Natural killer cell (primary cell): ENCODE measurements at regions not wholly inside any gene's neighbourhood (a gene's known extent, or its start where the extent isn't known, plus 50 kb on each side); places are given as distances from the start of the nearest gene placed in this dataset.

ENCODE experiments used
- ATAC-seq, 3 donors: fragments of 150-1000 bp in 2 of 3; fragments of 200-7000 bp in 1 of 3; cut with Tn5 transposase; 1 replicate in 1 of 3; 2 replicates in 2 of 3; pipeline ENCODE4 v1.10.0; 2021; ENCODE audit warnings: mild to moderate bottlenecking in 2 of 3, moderate library complexity in 2 of 3
- DNase-seq, 2 donors: peaks; one replicate each; pipeline versions ENCODE4 v3.0.0 to v3.0.0-alpha.2; 2013 to 2021; ENCODE audit warnings: mixed read lengths in 1 of 2
- H3K27ac ChIP-seq: one replicate; pipeline ENCODE4 v1.5.1; 2013; ENCODE audit warnings: mild to moderate bottlenecking, low read length
- H3K27me3 ChIP-seq: one replicate; pipeline ENCODE4 v1.6.1; 2013; ENCODE audit warnings: low read length; ENCODE audit not compliant: control insufficient read depth, insufficient read depth
- H3K36me3 ChIP-seq: one replicate; pipeline ENCODE4 v1.6.1; 2013; ENCODE audit warnings: low read length; ENCODE audit not compliant: control insufficient read depth, insufficient read depth
- H3K4me1 ChIP-seq: one replicate; pipeline ENCODE4 v1.6.1; 2013; ENCODE audit warnings: low read length; ENCODE audit not compliant: control insufficient read depth, insufficient read depth
- H3K4me3 ChIP-seq: one replicate; pipeline ENCODE4 v1.5.1; 2013; ENCODE audit warnings: low read length
- H3K9me3 ChIP-seq: one replicate; pipeline ENCODE4 v1.6.1; 2013; ENCODE audit warnings: low read length; ENCODE audit not compliant: control insufficient read depth, insufficient read depth
- H3K27ac Mint-ChIP-seq, 2 donors: one replicate each; pipeline ENCODE4 v1.8.0; 2022; ENCODE audit warnings: mild to moderate bottlenecking in 2 of 2, mixed read lengths in 2 of 2, moderate library complexity in 1 of 2
- H3K27me3 Mint-ChIP-seq, 2 donors: one replicate each; pipeline ENCODE4 v1.8.0; 2022; ENCODE audit warnings: low read depth in 2 of 2, mixed read lengths in 2 of 2
- H3K36me3 Mint-ChIP-seq: one replicate; pipeline ENCODE4 v1.8.0; 2022; ENCODE audit warnings: mixed read lengths
- H3K4me1 Mint-ChIP-seq, 2 donors: one replicate each; pipeline ENCODE4 v1.8.0; 2022; ENCODE audit warnings: mixed read lengths in 2 of 2
- H3K4me3 Mint-ChIP-seq: one replicate; pipeline ENCODE4 v1.8.0; 2022; ENCODE audit warnings: mild to moderate bottlenecking, moderate library complexity, mixed read lengths
- H3K9me3 Mint-ChIP-seq, 2 donors: one replicate each; pipeline ENCODE4 v1.8.0; 2022; ENCODE audit warnings: mixed read lengths in 2 of 2
- CTCF ChIP-seq: fragments of 200-600 bp; IDR thresholded peaks from one replicate; pipeline ENCODE4 v1.8.0; 2022; ENCODE audit warnings: antibody characterized with exemption
- WGBS: methylation state at CpG from one replicate; pipeline ENCODE4 v1.1.7; 2013; ENCODE audit warnings: missing lambda C conversion rate; ENCODE audit not compliant: insufficient coverage; 5-methylcytosine and 5-hydroxymethylcytosine counted together
- intact Hi-C: fragments of 100-400 bp; cut with micrococcal nuclease; formaldehyde crosslinking; loops from one replicate; pipeline ENCODE4 v1.14.2; 2022

GRCh38 chr7:19872094-19872493 lies 98.7 kb upstream of the TMEM196 start:
- H3K9me3 ChIP-seq, result no peaks in the 10 kb centered on the region
- peaks cover 15 to 17% of the 10 kb centered on the region in 2 donors for H3K9me3 Mint-ChIP-seq
- no peak for DNase-seq
- no peak overlapping the region for H3K27ac Mint-ChIP-seq
- no peak overlapping the region for H3K27ac ChIP-seq
- 83% methylated on average over 1 of the region's 1 CpG for WGBS
- no peak for TF ChIP-seq CTCF
- ATAC-seq, result no peak
- no peak overlapping the region for H3K4me3 Mint-ChIP-seq
- no peak overlapping the region for H3K4me3 ChIP-seq
- no peaks in the 10 kb centered on the region for H3K36me3 Mint-ChIP-seq
- intact Hi-C loops, result no loop called here
- no peaks in the 10 kb centered on the region for H3K4me1 ChIP-seq
- H3K27me3 Mint-ChIP-seq, result no peaks in the 10 kb centered on the region
- no peaks in the 10 kb centered on the region for H3K4me1 Mint-ChIP-seq
- H3K36me3 ChIP-seq, result no peaks in the 10 kb centered on the region
- no peaks in the 10 kb centered on the region for H3K27me3 ChIP-seq

GRCh38 chr7:19871102-19871501 lies 97.7 kb upstream of the TMEM196 start:
- H3K4me3 Mint-ChIP-seq, result no peak overlapping the region
- H3K9me3 ChIP-seq, result no peaks in the 10 kb centered on the region
- no peak overlapping the region for H3K27ac Mint-ChIP-seq
- no peaks in the 10 kb centered on the region for H3K27me3 Mint-ChIP-seq
- TF ChIP-seq CTCF, result no peak
- H3K9me3 Mint-ChIP-seq, result peaks cover 15 to 17% of the 10 kb centered on the region in 2 donors
- no peak overlapping the region for H3K4me3 ChIP-seq
- H3K36me3 ChIP-seq, result no peaks in the 10 kb centered on the region
- ATAC-seq (no peak), DNase-seq (no peak)
- H3K36me3 Mint-ChIP-seq, result no peaks in the 10 kb centered on the region
- no peaks in the 10 kb centered on the region for H3K27me3 ChIP-seq
- WGBS, result 90% methylated on average over 2 of the region's 2 CpGs
- H3K4me1 Mint-ChIP-seq, result no peaks in the 10 kb centered on the region
- no peaks in the 10 kb centered on the region for H3K4me1 ChIP-seq
- intact Hi-C loops, result no loop called here
- H3K27ac ChIP-seq, result no peak overlapping the region

- no peaks in the 10 kb centered on the region for H3K4me1 Mint-ChIP-seq
- no peaks in the 10 kb centered on the region for H3K27me3 ChIP-seq
Measured at GRCh38 chr7:19869979-19870378, 96.6 kb upstream of the TMEM196 start.

More at GRCh38 chr7:19869979-19870378, 96.6 kb upstream of the TMEM196 start:
- 82% methylated on average over 3 of the region's 3 CpGs for WGBS
- intact Hi-C loops, result no loop called here
- Histone ChIP-seq H3K9me3 (no peaks in the 10 kb centered on the region), H3K36me3 (no peaks in the 10 kb centered on the region), H3K4me3 (no peak overlapping the region), H3K4me1 (no peaks in the 10 kb centered on the region), H3K27ac (no peak overlapping the region)
- Mint-ChIP-seq H3K27me3 (no peaks in the 10 kb centered on the region), H3K36me3 (no peaks in the 10 kb centered on the region), H3K9me3 (peaks cover 15% of the 10 kb centered on the region in 2 donors), H3K4me3 (no peak overlapping the region), H3K27ac (no peak overlapping the region)
- ATAC-seq (no peak), DNase-seq (no peak)
- TF ChIP-seq CTCF, result no peak
